Transverse colon (tissue), 4 donors: ENCODE measurements at regions not wholly inside any gene's neighbourhood (a gene's known extent, or its start where the extent isn't known, plus 50 kb on each side); places are given as distances from the start of the nearest gene placed in this dataset.

Experiments
- DNase-seq: peaks from one replicate; pipeline ENCODE4 v3.0.0-alpha.2; 2019
- H3K27ac ChIP-seq, 4 donors: fragments of 200-600 bp; sonication (generic); 2 replicates each; pipeline ENCODE4 v1.5.1; 2016 to 2018; ENCODE audit warnings: inconsistent platforms in 4 of 4
- H3K27me3 ChIP-seq: fragments of 200-600 bp; sonication (generic); 2 replicates; pipeline ENCODE4 v1.5.1; 2017; ENCODE audit warnings: inconsistent platforms
- H3K36me3 ChIP-seq, 4 donors: fragments of 200-600 bp; sonication (generic); 2 replicates each; pipeline ENCODE4 v1.5.1; 2017 to 2019; ENCODE audit warnings: inconsistent platforms in 4 of 4
- H3K4me1 ChIP-seq, 4 donors: fragments of 200-600 bp; sonication (generic); 2 replicates each; pipeline ENCODE4 v1.5.1; 2017 to 2020; ENCODE audit warnings: inconsistent platforms in 4 of 4
- H3K4me3 ChIP-seq, 4 donors: fragments of 200-600 bp; sonication (generic); 1 replicate in 1 of 4; 2 replicates in 3 of 4; pipeline versions ENCODE4 v1.5.1 to v1.6.1; 2017 to 2019; ENCODE audit warnings: inconsistent platforms in 4 of 4
- H3K9me3 ChIP-seq, 2 donors: fragments of 200-600 bp; sonication (generic); 2 replicates each; pipeline ENCODE4 v1.5.1; 2017 to 2019; ENCODE audit warnings: inconsistent platforms in 2 of 2
- CTCF ChIP-seq, 5 experiments: fragments of 200-600 bp in 3 of 5; fragments of 450-650 bp in 2 of 5; sonication (generic) in 3 of 5; IDR thresholded peaks; 1 replicate in 2 of 5; 2 replicates in 3 of 5; pipeline ENCODE4 v1.5.1; 2016 to 2017; ENCODE audit warnings: antibody characterized with exemption in 5 of 5, inconsistent platforms in 3 of 5, mild to moderate bottlenecking in 2 of 5, moderate library complexity in 1 of 5
- EP300 ChIP-seq: sonication (generic); formaldehyde crosslinking; IDR thresholded peaks from one replicate; pipeline ENCODE4 v1.6.1; 2017; ENCODE audit warnings: antibody characterized with exemption, low read depth
- POLR2A ChIP-seq: fragments of 450-650 bp; IDR thresholded peaks from one replicate; pipeline ENCODE4 v1.6.1; 2016; ENCODE audit warnings: antibody characterized with exemption, mild to moderate bottlenecking, moderate library complexity
- POLR2AphosphoS5 ChIP-seq, 3 donors: sonication (generic); formaldehyde crosslinking; IDR thresholded peaks; one replicate each; pipeline ENCODE4 v1.6.1; 2016; ENCODE audit warnings: antibody characterized with exemption in 3 of 3
- WGBS, 2 donors: methylation state at CpG; one replicate each; pipeline ENCODE4 v1.1.5; 2018; ENCODE audit warnings: low coverage in 1 of 2; 5-methylcytosine and 5-hydroxymethylcytosine counted together
- in situ Hi-C, 4 donors: fragments of 200-750 bp; cut with MboI; loops; one replicate each; pipeline versions ENCODE4 v1.15.0 to v1.15.1; 2017; ENCODE audit warnings: low sequenced_read_pairs in 3 of 4, low pct_ligation_motif_present in 1 of 4, low pct_unique_long_range_greater_than_20kb in 1 of 4
- intact Hi-C: fragments of 100-400 bp; cut with DNase I; formaldehyde crosslinking; loops from one replicate; pipeline ENCODE4 v1.15.1; 2023; ENCODE audit warnings: low total_unique reads

- Histone ChIP-seq H3K36me3 (no peaks in the 10 kb centered on the region), H3K9me3 (no peaks in the 10 kb centered on the region), H3K27me3 (no peaks in the 10 kb centered on the region), H3K4me1 (peaks cover 0 to 4% (median 1%) of the 10 kb centered on the region in 4 donors), H3K4me3 (no peak overlapping the region), H3K27ac (no peak overlapping the region)
- WGBS, 2 donors, result 81 to 82% methylated on average over 3 to 9 of the region's 9 CpGs
- TF ChIP-seq POLR2A (no peak), POLR2AphosphoS5 (IDR thresholded peaks at IDR 0.05) (no peak)
- DNase-seq, result no peak
- in situ Hi-C loops (loop anchor here (10.0 to 25.0 kb wide), 5 partner anchors 275 to 438 kb away; partner anchors contain the start of gene STAT4 (in 1 of the 4)), intact Hi-C loops (no loop called here)
Measured at GRCh38 chr2:191499874-191500565, 177.9 kb upstream of the NABP1 start.

- Histone ChIP-seq H3K27me3 (no peaks in the 10 kb centered on the region), H3K36me3 (no peaks in the 10 kb centered on the region), H3K4me1 (peaks cover 0 to 4% (median 1%) of the 10 kb centered on the region in 4 donors), H3K9me3 (no peaks in the 10 kb centered on the region), H3K27ac (no peak overlapping the region), H3K4me3 (no peak overlapping the region)
- intact Hi-C loops (no loop called here), in situ Hi-C loops (loop anchor here in 3 of 4 donors (10.0 to 25.0 kb wide), 4 partner anchors 276 to 438 kb away; partner anchors contain the start of gene STAT4 (in 1 of the 3))
- DNase-seq, result no peak
- WGBS, 2 donors, result 65% methylated on average over 1 of the region's 1 CpG; no CpG with 5 or more reads in 1 of the 2 donors
- TF ChIP-seq EP300 (no peak), CTCF (IDR thresholded peaks at IDR 0.05) (no peak), POLR2AphosphoS5 (IDR thresholded peaks at IDR 0.05) (no peak), POLR2A (no peak)
Measured at GRCh38 chr2:191500566-191500883, 177.4 kb upstream of the NABP1 start.

GRCh38 chr2:191500884-191501560 lies 176.9 kb upstream of the NABP1 start:
- TF ChIP-seq POLR2A (no peak), POLR2AphosphoS5 (IDR thresholded peaks at IDR 0.05) (no peak), CTCF (IDR thresholded peaks at IDR 0.05) (no peak), EP300 (no peak)
- intact Hi-C loops (no loop called here), in situ Hi-C loops (loop anchor here in 3 of 4 donors (10.0 to 25.0 kb wide), 4 partner anchors 276 to 439 kb away; partner anchors contain the start of gene STAT4 (in 1 of the 3))
- WGBS, 2 donors, result 49 to 66% methylated on average over 3 to 9 of the region's 9 CpGs
- no peak overlapping the region for H3K27ac ChIP-seq
- no peaks in the 10 kb centered on the region for H3K36me3 ChIP-seq
- no peak for DNase-seq
- H3K27me3 ChIP-seq, result no peaks in the 10 kb centered on the region
- H3K9me3 ChIP-seq, result no peaks in the 10 kb centered on the region
- peaks cover 0 to 4% (median 1%) of the 10 kb centered on the region in 4 donors for H3K4me1 ChIP-seq
- no peak overlapping the region for H3K4me3 ChIP-seq

- Histone ChIP-seq H3K36me3 (no peaks in the 10 kb centered on the region), H3K27ac (no peak overlapping the region)
Measured at GRCh38 chr2:191501561-191502168, 176.3 kb upstream of the NABP1 start.

More at GRCh38 chr2:191501561-191502168, 176.3 kb upstream of the NABP1 start:
- TF ChIP-seq CTCF (IDR thresholded peaks at IDR 0.05), result peak; percentile 50 to 72 (median 59)
- TF ChIP-seq EP300, result no peak
- intact Hi-C loops (no loop called here), in situ Hi-C loops (loop anchor here in 3 of 4 donors (10.0 to 25.0 kb wide), 4 partner anchors 277 to 439 kb away; partner anchors contain the start of gene STAT4 (in 1 of the 3))
- DNase-seq, result no peak
- Histone ChIP-seq H3K4me1 (peaks cover 0 to 4% (median 1%) of the 10 kb centered on the region in 4 donors), H3K9me3 (no peaks in the 10 kb centered on the region), H3K4me3 (no peak overlapping the region), H3K27me3 (no peaks in the 10 kb centered on the region)
- WGBS, 2 donors, result 56 to 64% methylated on average over 3 of the region's 3 CpGs
